HCT116 (cell line): ENCODE measurements at regions not wholly inside any gene's neighbourhood (a gene's known extent, or its start where the extent isn't known, plus 50 kb on each side); places are given as distances from the start of the nearest gene placed in this dataset.

Experiments used
- ELF1 ChIP-seq: IDR thresholded peaks from 2 replicates; pipeline ENCODE4 v1.6.1; 2012; ENCODE audit warnings: low read depth, borderline replicate concordance
- EZH2phosphoT487 ChIP-seq: fragments of 200-600 bp; IDR thresholded peaks from 2 replicates; pipeline ENCODE4 v1.6.1; 2018; ENCODE audit warnings: antibody characterized with exemption, borderline replicate concordance
- POLR2A ChIP-seq: IDR thresholded peaks from 2 replicates; pipeline ENCODE4 v1.7.0; 2011; ENCODE audit warnings: borderline replicate concordance; ENCODE audit not compliant: insufficient read depth, insufficient read length; ENCODE audit errors: extremely low read depth
- POLR2AphosphoS5 ChIP-seq: IDR thresholded peaks from 2 replicates; pipeline ENCODE4 v1.6.1; 2011; ENCODE audit warnings: mild to moderate bottlenecking, low read depth, low read length, moderate library complexity
- TF ChIP-seq, protein P1 (sequence below), 3 experiments: fragments of 200-600 bp in 1 of 3; sonication (generic) in 1 of 3; IDR thresholded peaks in 2 of 3; conservative IDR thresholded peaks in 1 of 3; 2 replicates each; pipeline ENCODE4 v1.5.1; 2012 to 2017; ENCODE audit warnings: low read depth in 2 of 3, low read length in 2 of 3, antibody characterized with exemption in 1 of 3, borderline replicate concordance in 1 of 3, control low read depth in 1 of 3, mild to moderate bottlenecking in 1 of 3, mixed read lengths in 1 of 3, mixed run types in 1 of 3, moderate library complexity in 1 of 3; ENCODE audit not compliant: insufficient read depth in 1 of 3

DNA sequence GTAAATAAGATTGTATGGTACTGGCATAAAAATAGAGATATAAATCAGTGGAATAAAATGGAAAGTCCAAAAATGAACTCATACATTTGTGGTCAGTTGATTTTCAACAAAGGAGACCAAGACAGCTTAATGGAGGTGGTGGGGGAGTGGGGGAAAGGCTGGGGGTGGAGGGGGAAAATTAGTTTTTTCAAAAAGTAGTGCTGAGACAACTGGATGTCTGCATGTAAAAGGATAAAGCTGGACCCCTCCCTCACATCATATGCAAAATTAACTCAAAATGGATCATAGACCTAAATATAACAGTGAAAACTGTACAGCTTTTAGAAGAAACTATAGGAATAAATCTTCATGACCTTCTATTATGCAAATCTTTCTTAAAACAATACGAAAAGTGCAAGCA lies 107.0 kb downstream of the HMHB1 start:
- TF ChIP-seq POLR2AphosphoS5 (no peak), ELF1 (no peak), POLR2A (no peak), EZH2phosphoT487 (no peak)
- TF ChIP-seq, protein P1, sequence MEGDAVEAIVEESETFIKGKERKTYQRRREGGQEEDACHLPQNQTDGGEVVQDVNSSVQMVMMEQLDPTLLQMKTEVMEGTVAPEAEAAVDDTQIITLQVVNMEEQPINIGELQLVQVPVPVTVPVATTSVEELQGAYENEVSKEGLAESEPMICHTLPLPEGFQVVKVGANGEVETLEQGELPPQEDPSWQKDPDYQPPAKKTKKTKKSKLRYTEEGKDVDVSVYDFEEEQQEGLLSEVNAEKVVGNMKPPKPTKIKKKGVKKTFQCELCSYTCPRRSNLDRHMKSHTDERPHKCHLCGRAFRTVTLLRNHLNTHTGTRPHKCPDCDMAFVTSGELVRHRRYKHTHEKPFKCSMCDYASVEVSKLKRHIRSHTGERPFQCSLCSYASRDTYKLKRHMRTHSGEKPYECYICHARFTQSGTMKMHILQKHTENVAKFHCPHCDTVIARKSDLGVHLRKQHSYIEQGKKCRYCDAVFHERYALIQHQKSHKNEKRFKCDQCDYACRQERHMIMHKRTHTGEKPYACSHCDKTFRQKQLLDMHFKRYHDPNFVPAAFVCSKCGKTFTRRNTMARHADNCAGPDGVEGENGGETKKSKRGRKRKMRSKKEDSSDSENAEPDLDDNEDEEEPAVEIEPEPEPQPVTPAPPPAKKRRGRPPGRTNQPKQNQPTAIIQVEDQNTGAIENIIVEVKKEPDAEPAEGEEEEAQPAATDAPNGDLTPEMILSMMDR (IDR thresholded peaks at IDR 0.05 in 2 of 3, conservative IDR thresholded peaks at IDR 0.05 in 1 of 3; ENCODE audit: borderline replicate concordance in 1 of 3, insufficient read depth in 1 of 3, low read depth in 2 of 3, low read length in 2 of 3), result no peak
